ENCODE measurements at regions not wholly inside any gene's neighbourhood (a gene's known extent, or its start where the extent isn't known, plus 50 kb on each side); places are given as distances from the start of the nearest gene placed in this dataset.

GRCh38 chr6:91538622-91539021, 951.8 kb upstream of the MAP3K7 start:
- TF ChIP-seq, protein P1, sequence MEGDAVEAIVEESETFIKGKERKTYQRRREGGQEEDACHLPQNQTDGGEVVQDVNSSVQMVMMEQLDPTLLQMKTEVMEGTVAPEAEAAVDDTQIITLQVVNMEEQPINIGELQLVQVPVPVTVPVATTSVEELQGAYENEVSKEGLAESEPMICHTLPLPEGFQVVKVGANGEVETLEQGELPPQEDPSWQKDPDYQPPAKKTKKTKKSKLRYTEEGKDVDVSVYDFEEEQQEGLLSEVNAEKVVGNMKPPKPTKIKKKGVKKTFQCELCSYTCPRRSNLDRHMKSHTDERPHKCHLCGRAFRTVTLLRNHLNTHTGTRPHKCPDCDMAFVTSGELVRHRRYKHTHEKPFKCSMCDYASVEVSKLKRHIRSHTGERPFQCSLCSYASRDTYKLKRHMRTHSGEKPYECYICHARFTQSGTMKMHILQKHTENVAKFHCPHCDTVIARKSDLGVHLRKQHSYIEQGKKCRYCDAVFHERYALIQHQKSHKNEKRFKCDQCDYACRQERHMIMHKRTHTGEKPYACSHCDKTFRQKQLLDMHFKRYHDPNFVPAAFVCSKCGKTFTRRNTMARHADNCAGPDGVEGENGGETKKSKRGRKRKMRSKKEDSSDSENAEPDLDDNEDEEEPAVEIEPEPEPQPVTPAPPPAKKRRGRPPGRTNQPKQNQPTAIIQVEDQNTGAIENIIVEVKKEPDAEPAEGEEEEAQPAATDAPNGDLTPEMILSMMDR (IDR thresholded peaks at IDR 0.05) = no peak
- TF ChIP-seq POLR2AphosphoS5 (IDR thresholded peaks at IDR 0.05) (no peak), POLR2A (IDR thresholded peaks at IDR 0.05) (no peak)

Data from breast epithelium (tissue), 3 donors.